GM12865 (cell line): ENCODE measurements at regions not wholly inside any gene's neighbourhood (a gene's known extent, or its start where the extent isn't known, plus 50 kb on each side); places are given as distances from the start of the nearest gene placed in this dataset.

Experiments
- DNase-seq: peaks from one replicate; pipeline ENCODE4 v3.0.0; 2010; ENCODE audit warnings: low read depth
- H3K4me3 ChIP-seq: 2 replicates; pipeline ENCODE4 v1.5.1; 2011; ENCODE audit warnings: mild to moderate bottlenecking, low read depth, low read length, control low read depth
- CTCF ChIP-seq: IDR thresholded peaks from 2 replicates; pipeline ENCODE4 v1.5.1; 2011; ENCODE audit warnings: low read length, control low read depth, low read depth, inconsistent platforms; ENCODE audit not compliant: insufficient read depth; ENCODE audit errors: missing control alignments

GRCh38 chr2:66082581-66082980, 352.3 kb upstream of the MEIS1 start:
- H3K4me3 ChIP-seq = no peak overlapping the region
- DNase-seq = no peak
- TF ChIP-seq CTCF = no peak

- TF ChIP-seq CTCF = no peak
- DNase-seq = no peak
- H3K4me3 ChIP-seq = no peak overlapping the region
These were observed 354.8 kb upstream of the MEIS1 start for GRCh38 chr2:66080127-66080526.

GRCh38 chr2:66073172-66073571, 361.8 kb upstream of the MEIS1 start:
- no peak for DNase-seq
- no peak for TF ChIP-seq CTCF
- H3K4me3 ChIP-seq = no peak overlapping the region

- TF ChIP-seq CTCF = no peak
- no peak overlapping the region for H3K4me3 ChIP-seq
- no peak for DNase-seq
These were observed 364.0 kb upstream of the MEIS1 start for GRCh38 chr2:66070721-66071602.

GRCh38 chr2:66069937-66070720, 364.8 kb upstream of the MEIS1 start:
- TF ChIP-seq CTCF = no peak
- DNase-seq = no peak

GRCh38 chr2:66066032-66066431, 368.9 kb upstream of the MEIS1 start:
- DNase-seq = no peak
- TF ChIP-seq CTCF = no peak
- no peak overlapping the region for H3K4me3 ChIP-seq

More at GRCh38 chr2:66069937-66070720, 364.8 kb upstream of the MEIS1 start:
- no peak overlapping the region for H3K4me3 ChIP-seq
